ENCODE measurements at regions not wholly inside any gene's neighbourhood (a gene's known extent, or its start where the extent isn't known, plus 50 kb on each side); places are given as distances from the start of the nearest gene placed in this dataset.
"Not testable (repeated sequence)": the region's sequence is repeated elsewhere in the genome, so short reads cannot be mapped to it uniquely, and the experiment has no call there.

- not testable (repeated sequence) for H3K4me3 ChIP-seq (ENCODE audit: low read depth, low read length)
These were observed 53.5 kb upstream of the JADE2 start for GRCh38 chr5:134471858-134472449.

GRCh38 chr5:134468921-134469400, 56.5 kb upstream of the JADE2 start:
- H3K4me3 ChIP-seq (ENCODE audit: low read depth, low read length) = no peak overlapping the region
- no peak for DNase-seq (ENCODE audit: low read depth)
- no peak for TF ChIP-seq CTCF (IDR thresholded peaks at IDR 0.05; ENCODE audit: low read depth, low read length, missing control alignments)

More at GRCh38 chr5:134471858-134472449, 53.5 kb upstream of the JADE2 start:
- not testable (repeated sequence) for DNase-seq (ENCODE audit: low read depth)

GRCh38 chr5:134467231-134467630, 55.5 kb upstream of the CDKN2AIPNL start:
- H3K4me3 ChIP-seq (ENCODE audit: low read depth, low read length) = no peak overlapping the region

GRCh38 chr5:134466241-134467069, 54.8 kb upstream of the CDKN2AIPNL start:
- no peak for TF ChIP-seq CTCF (IDR thresholded peaks at IDR 0.05; ENCODE audit: low read depth, low read length, missing control alignments)
- no peak for DNase-seq (ENCODE audit: low read depth)
- peak overlapping the region; percentile 78 for H3K4me3 ChIP-seq (ENCODE audit: low read depth, low read length)

More at GRCh38 chr5:134467231-134467630, 55.5 kb upstream of the CDKN2AIPNL start:
- TF ChIP-seq CTCF (IDR thresholded peaks at IDR 0.05; ENCODE audit: low read depth, low read length, missing control alignments) = no peak
- DNase-seq (ENCODE audit: low read depth) = no peak

- TF ChIP-seq CTCF (IDR thresholded peaks at IDR 0.05; ENCODE audit: low read depth, low read length, missing control alignments) = no peak
- peak overlapping the region; percentile 78 for H3K4me3 ChIP-seq (ENCODE audit: low read depth, low read length)
These were observed 54.1 kb upstream of the CDKN2AIPNL start for GRCh38 chr5:134465816-134466240.

GRCh38 chr5:134464988-134465815, 53.5 kb upstream of the CDKN2AIPNL start:
- peak overlapping the region; percentile 78 for H3K4me3 ChIP-seq (ENCODE audit: low read depth, low read length)
- peak; percentile 13 for DNase-seq (ENCODE audit: low read depth)
- TF ChIP-seq CTCF (IDR thresholded peaks at IDR 0.05; ENCODE audit: low read depth, low read length, missing control alignments) = no peak

More at GRCh38 chr5:134465816-134466240, 54.1 kb upstream of the CDKN2AIPNL start:
- DNase-seq (ENCODE audit: low read depth) = peak; percentile 19
